Endothelial cell of umbilical vein (primary cell): ENCODE measurements at regions not wholly inside any gene's neighbourhood (a gene's known extent, or its start where the extent isn't known, plus 50 kb on each side); places are given as distances from the start of the nearest gene placed in this dataset.

Experiments
- BruUV-seq: library from RNA; stranded (reverse); fragments of 400-500 nt; replicated peaks from 2 replicates; lab custom pipeline; 2021; lab: Mats Ljungman, UMichigan
- CTCF ChIA-PET: fragments of 300-600, 350-600 bp; sonication (Branson Sonifier 250); formaldehyde crosslinking; loops from one replicate; lab custom pipeline; 2021; ENCODE audit warnings: antibody characterized with exemption, inconsistent platforms; lab: Charles Lee
- POLR2A ChIA-PET: fragments of 300-600, 350-600 bp; sonication (Branson Sonifier 250); formaldehyde crosslinking; loops from one replicate; lab custom pipeline; 2021; ENCODE audit warnings: antibody characterized with exemption, inconsistent platforms; lab: Charles Lee
- DNase-seq: peaks from one replicate; pipeline ENCODE4 v3.0.0-alpha.2; 2011; ENCODE audit warnings: low read depth, low spot score
- FAIRE-seq: peaks from 2 replicates; lab custom pipeline; 2011; peaks lifted over from hg19 to GRCh38; lab: Jason Lieb, UNC
- H2AFZ ChIP-seq: 2 replicates; pipeline ENCODE4 v1.6.0; 2012; ENCODE audit warnings: low read depth, low read length, control low read depth, inconsistent platforms
- H3K27ac ChIP-seq: 2 replicates; pipeline ENCODE4 v1.5.1; 2011; ENCODE audit warnings: low read depth, mild to moderate bottlenecking, control low read depth, low read length, moderate library complexity; ENCODE audit not compliant: insufficient read depth
- H3K27me3 ChIP-seq, 2 experiments: 2 replicates each; pipeline versions ENCODE4 v1.6.0 to v1.6.1; 2011; ENCODE audit warnings: low read length in 2 of 2, mixed read lengths in 1 of 2; ENCODE audit not compliant: control insufficient read depth in 2 of 2, insufficient read depth in 2 of 2
- H3K36me3 ChIP-seq, 2 experiments: 2 replicates in 1 of 2; 3 replicates in 1 of 2; pipeline ENCODE4 v1.5.1; 2011; ENCODE audit warnings: low read length in 2 of 2, mild to moderate bottlenecking in 1 of 2, moderate library complexity in 1 of 2; ENCODE audit not compliant: control insufficient read depth in 2 of 2, insufficient read depth in 2 of 2; ENCODE audit errors: extremely low read depth in 1 of 2
- H3K4me1 ChIP-seq: 3 replicates; pipeline ENCODE4 v1.5.1; 2011; ENCODE audit warnings: mild to moderate bottlenecking, low read length; ENCODE audit not compliant: control insufficient read depth, insufficient read depth; ENCODE audit errors: extremely low read depth
- H3K4me2 ChIP-seq: 2 replicates; pipeline ENCODE4 v1.6.1; 2011; ENCODE audit warnings: low read length, control low read depth, mixed read lengths; ENCODE audit not compliant: insufficient read depth
- H3K4me3 ChIP-seq, 3 experiments: fragments of 200-600 bp in 1 of 3; sonication (generic), shearing (Covaris generic) in 1 of 3; replicated peaks in 1 of 3; 2 replicates each; pipeline ENCODE4 v1.5.1; 2011 to 2016; ENCODE audit warnings: control low read depth in 3 of 3, low read length in 3 of 3, mild to moderate bottlenecking in 2 of 3, inconsistent platforms in 1 of 3, low read depth in 1 of 3, moderate library complexity in 1 of 3; ENCODE audit not compliant: insufficient read depth in 1 of 3
- H3K79me2 ChIP-seq: 2 replicates; pipeline ENCODE4 v1.6.0; 2012; ENCODE audit warnings: low read length, inconsistent platforms; ENCODE audit not compliant: control insufficient read depth, insufficient read depth
- H3K9ac ChIP-seq: replicated peaks from 2 replicates; pipeline ENCODE3; 2011; ENCODE audit warnings: low read length, control low read depth; ENCODE audit not compliant: insufficient read depth; ENCODE audit errors: extremely low read depth
- H3K9me1 ChIP-seq: replicated peaks from 3 replicates; pipeline ENCODE4 v1.6.0; 2011; ENCODE audit warnings: mild to moderate bottlenecking, low read length; ENCODE audit not compliant: control insufficient read depth, insufficient read depth; ENCODE audit errors: extremely low read depth
- H3K9me3 ChIP-seq: replicated peaks from 2 replicates; pipeline ENCODE4 v1.5.1; 2012; ENCODE audit warnings: low read length, inconsistent platforms; ENCODE audit not compliant: control insufficient read depth, insufficient read depth
- H4K20me1 ChIP-seq: replicated peaks from 2 replicates; pipeline ENCODE3; 2011; ENCODE audit warnings: mild to moderate bottlenecking, low read length; ENCODE audit not compliant: control insufficient read depth, insufficient read depth; ENCODE audit errors: extremely low read depth
- EZH2 ChIP-seq: IDR thresholded peaks from 2 replicates; pipeline ENCODE4 v1.6.1; 2012; ENCODE audit warnings: borderline replicate concordance, low read depth, mild to moderate bottlenecking, moderate library complexity, low read length, inconsistent platforms; ENCODE audit not compliant: severe bottlenecking
- FOS ChIP-seq: IDR thresholded peaks from 2 replicates; pipeline ENCODE4 v1.6.1; 2011; ENCODE audit warnings: mild to moderate bottlenecking, low read length, moderate library complexity, borderline replicate concordance; ENCODE audit not compliant: insufficient read depth
- GATA2 ChIP-seq: IDR thresholded peaks from 2 replicates; pipeline ENCODE4 v1.7.0; 2011; ENCODE audit warnings: low read depth, mild to moderate bottlenecking, moderate library complexity, mixed read lengths, low read length; ENCODE audit not compliant: insufficient read length, insufficient read depth
- JUN ChIP-seq: IDR thresholded peaks from 2 replicates; pipeline ENCODE4 v1.6.1; 2011; ENCODE audit warnings: borderline replicate concordance, low read depth; ENCODE audit not compliant: insufficient read length, insufficient read depth
- MYC ChIP-seq: IDR thresholded peaks from one replicate; pipeline ENCODE4 v1.6.1; 2011; ENCODE audit warnings: mild to moderate bottlenecking, low read depth, low read length
- POLR2A ChIP-seq: IDR thresholded peaks from 2 replicates; pipeline ENCODE4 v1.6.1; 2012; ENCODE audit warnings: low read depth, mild to moderate bottlenecking, control low read depth, low read length
- POLR2AphosphoS5 ChIP-seq: IDR thresholded peaks from 2 replicates; pipeline ENCODE4 v1.6.1; 2012; ENCODE audit warnings: low read depth, mild to moderate bottlenecking, control low read depth, low read length, moderate library complexity; ENCODE audit not compliant: insufficient read depth
- dilution Hi-C: fragments of 300-500 bp; cut with MboI; formaldehyde crosslinking; loops from one replicate; pipeline ENCODE4 v1.15.0; 2019; ENCODE audit warnings: low sequenced_read_pairs; ENCODE audit not compliant: extremely low pct_ligation_motif_present
- intact Hi-C: fragments of 100-400 bp; cut with micrococcal nuclease; formaldehyde crosslinking; loops from one replicate; pipeline ENCODE4 v1.10.0; 2022
- TF ChIP-seq, protein P1 (sequence below), 2 donors: IDR thresholded peaks; 1 replicate in 1 of 2; 2 replicates in 1 of 2; pipeline ENCODE4 v1.5.1; 2011; ENCODE audit warnings: low read length in 2 of 2, mild to moderate bottlenecking in 2 of 2, moderate library complexity in 2 of 2, control low read depth in 1 of 2, inconsistent platforms in 1 of 2, low read depth in 1 of 2; ENCODE audit not compliant: insufficient read depth in 1 of 2; ENCODE audit errors: extremely low read depth in 1 of 2
- TF ChIP-seq, protein P2 (sequence below): IDR thresholded peaks from 2 replicates; pipeline ENCODE4 v1.6.1; 2011; ENCODE audit not compliant: insufficient read depth, insufficient read length

DNA sequence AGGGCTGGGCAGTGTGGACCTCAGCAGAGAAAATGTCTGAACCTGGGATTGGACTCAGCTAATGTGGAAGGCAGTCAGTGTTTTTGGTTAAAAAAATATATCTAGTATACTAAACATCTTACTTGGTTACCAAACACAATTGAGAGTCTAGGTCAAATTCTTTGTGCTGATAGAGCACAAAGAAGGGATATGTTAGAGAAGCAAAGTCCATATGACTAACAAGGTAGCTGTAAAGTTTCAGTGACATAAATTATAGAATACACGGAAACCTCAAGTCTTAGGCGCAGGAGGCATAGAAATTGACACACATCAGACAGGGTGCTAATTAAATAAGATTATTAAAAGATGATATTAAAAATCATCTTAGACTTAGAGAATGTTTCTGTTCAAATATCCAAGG lies 718.3 kb downstream of the TLR4 start:
- Histone ChIP-seq H3K36me3 (no peaks in the 10 kb centered on the region), H3K79me2 (no peaks in the 10 kb centered on the region), H3K9me3 (no peaks in the 10 kb centered on the region), H2AFZ (no peak overlapping the region), H3K4me1 (no peaks in the 10 kb centered on the region), H3K9ac (no peak overlapping the region), H3K27me3 (no peaks in the 10 kb centered on the region), H3K9me1 (no peaks in the 10 kb centered on the region), H3K27ac (no peak overlapping the region), H3K4me3 (no peak overlapping the region), H3K4me2 (no peak overlapping the region), H4K20me1 (no peaks in the 10 kb centered on the region)
- dilution Hi-C loops: no loop called here
- no peak for DNase-seq
- no TSS peak for BruUV-seq
- TF ChIP-seq GATA2: no peak
- TF ChIP-seq JUN: no peak
- TF ChIP-seq FOS: no peak
- TF ChIP-seq MYC: no peak
- no peak for TF ChIP-seq EZH2
- TF ChIP-seq POLR2AphosphoS5: no peak
- TF ChIP-seq POLR2A: no peak
- TF ChIP-seq, protein P1, sequence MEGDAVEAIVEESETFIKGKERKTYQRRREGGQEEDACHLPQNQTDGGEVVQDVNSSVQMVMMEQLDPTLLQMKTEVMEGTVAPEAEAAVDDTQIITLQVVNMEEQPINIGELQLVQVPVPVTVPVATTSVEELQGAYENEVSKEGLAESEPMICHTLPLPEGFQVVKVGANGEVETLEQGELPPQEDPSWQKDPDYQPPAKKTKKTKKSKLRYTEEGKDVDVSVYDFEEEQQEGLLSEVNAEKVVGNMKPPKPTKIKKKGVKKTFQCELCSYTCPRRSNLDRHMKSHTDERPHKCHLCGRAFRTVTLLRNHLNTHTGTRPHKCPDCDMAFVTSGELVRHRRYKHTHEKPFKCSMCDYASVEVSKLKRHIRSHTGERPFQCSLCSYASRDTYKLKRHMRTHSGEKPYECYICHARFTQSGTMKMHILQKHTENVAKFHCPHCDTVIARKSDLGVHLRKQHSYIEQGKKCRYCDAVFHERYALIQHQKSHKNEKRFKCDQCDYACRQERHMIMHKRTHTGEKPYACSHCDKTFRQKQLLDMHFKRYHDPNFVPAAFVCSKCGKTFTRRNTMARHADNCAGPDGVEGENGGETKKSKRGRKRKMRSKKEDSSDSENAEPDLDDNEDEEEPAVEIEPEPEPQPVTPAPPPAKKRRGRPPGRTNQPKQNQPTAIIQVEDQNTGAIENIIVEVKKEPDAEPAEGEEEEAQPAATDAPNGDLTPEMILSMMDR (IDR thresholded peaks at IDR 0.05; ENCODE audit: extremely low read depth in 1 of 2, insufficient read depth in 1 of 2, low read depth in 1 of 2, low read length in 2 of 2): no peak
- TF ChIP-seq, protein P2, sequence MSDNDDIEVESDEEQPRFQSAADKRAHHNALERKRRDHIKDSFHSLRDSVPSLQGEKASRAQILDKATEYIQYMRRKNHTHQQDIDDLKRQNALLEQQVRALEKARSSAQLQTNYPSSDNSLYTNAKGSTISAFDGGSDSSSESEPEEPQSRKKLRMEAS: no peak
- ChIA-PET CTCF (no interaction called here), POLR2A (no interaction called here)
- intact Hi-C loops: no loop called here
- no peak for FAIRE-seq
